ENCODE measurements at regions not wholly inside any gene's neighbourhood (a gene's known extent, or its start where the extent isn't known, plus 50 kb on each side); places are given as distances from the start of the nearest gene placed in this dataset.
"Not testable (repeated sequence)": the region's sequence is repeated elsewhere in the genome, so short reads cannot be mapped to it uniquely, and the experiment has no call there.

- H3K4me3 ChIP-seq (ENCODE audit: control insufficient read depth, low read depth, low read length), result no peak overlapping the region
- DNase-seq (ENCODE audit: low read depth), result no peak
- TF ChIP-seq CTCF (conservative IDR thresholded peaks at IDR 0.05; ENCODE audit: control insufficient read depth, insufficient read depth, low read depth, low read length), result no peak
Observed at GRCh38 chr2:187679454-187679853, 125.2 kb upstream of the TFPI start.

- DNase-seq (ENCODE audit: low read depth), result peak; percentile 3
- H3K4me3 ChIP-seq (ENCODE audit: control insufficient read depth, low read depth, low read length), result no peak overlapping the region
- TF ChIP-seq CTCF (conservative IDR thresholded peaks at IDR 0.05; ENCODE audit: control insufficient read depth, insufficient read depth, low read depth, low read length), result no peak
Observed at GRCh38 chr2:187684174-187684573, 129.9 kb upstream of the TFPI start.

- no peak overlapping the region for H3K4me3 ChIP-seq (ENCODE audit: control insufficient read depth, low read depth, low read length)
- no peak for DNase-seq (ENCODE audit: low read depth)
- no peak for TF ChIP-seq CTCF (conservative IDR thresholded peaks at IDR 0.05; ENCODE audit: control insufficient read depth, insufficient read depth, low read depth, low read length)
Observed at GRCh38 chr2:187686416-187687024, 132.3 kb upstream of the TFPI start.

- TF ChIP-seq CTCF (conservative IDR thresholded peaks at IDR 0.05; ENCODE audit: control insufficient read depth, insufficient read depth, low read depth, low read length), result no peak
- no peak for DNase-seq (ENCODE audit: low read depth)
- no peak overlapping the region for H3K4me3 ChIP-seq (ENCODE audit: control insufficient read depth, low read depth, low read length)
Observed at GRCh38 chr2:187687585-187687984, 133.3 kb upstream of the TFPI start.

- TF ChIP-seq CTCF (conservative IDR thresholded peaks at IDR 0.05; ENCODE audit: control insufficient read depth, insufficient read depth, low read depth, low read length), result no peak
- DNase-seq (ENCODE audit: low read depth), result peak; percentile 52
- H3K4me3 ChIP-seq (ENCODE audit: control insufficient read depth, low read depth, low read length), result no peak overlapping the region
Observed at GRCh38 chr2:187689372-187689771, 135.1 kb upstream of the TFPI start.

- no peak overlapping the region for H3K4me3 ChIP-seq (ENCODE audit: control insufficient read depth, low read depth, low read length)
- no peak for TF ChIP-seq CTCF (conservative IDR thresholded peaks at IDR 0.05; ENCODE audit: control insufficient read depth, insufficient read depth, low read depth, low read length)
- no peak for DNase-seq (ENCODE audit: low read depth)
Observed at GRCh38 chr2:187693923-187694322, 139.7 kb upstream of the TFPI start.

GRCh38 chr2:187696644-187697043 lies 142.4 kb upstream of the TFPI start:
- H3K4me3 ChIP-seq (ENCODE audit: control insufficient read depth, low read depth, low read length); DNase-seq (ENCODE audit: low read depth): not testable (repeated sequence)

All from fibroblast of mammary gland (primary cell).